Fibroblast of skin of left biceps (primary cell): ENCODE measurements at regions not wholly inside any gene's neighbourhood (a gene's known extent, or its start where the extent isn't known, plus 50 kb on each side); places are given as distances from the start of the nearest gene placed in this dataset.

Experiments
- DNase-seq, 2 experiments: peaks; one replicate each; pipeline ENCODE4 v3.0.0-alpha.2; 2013; ENCODE audit warnings: low read depth in 2 of 2

DNA sequence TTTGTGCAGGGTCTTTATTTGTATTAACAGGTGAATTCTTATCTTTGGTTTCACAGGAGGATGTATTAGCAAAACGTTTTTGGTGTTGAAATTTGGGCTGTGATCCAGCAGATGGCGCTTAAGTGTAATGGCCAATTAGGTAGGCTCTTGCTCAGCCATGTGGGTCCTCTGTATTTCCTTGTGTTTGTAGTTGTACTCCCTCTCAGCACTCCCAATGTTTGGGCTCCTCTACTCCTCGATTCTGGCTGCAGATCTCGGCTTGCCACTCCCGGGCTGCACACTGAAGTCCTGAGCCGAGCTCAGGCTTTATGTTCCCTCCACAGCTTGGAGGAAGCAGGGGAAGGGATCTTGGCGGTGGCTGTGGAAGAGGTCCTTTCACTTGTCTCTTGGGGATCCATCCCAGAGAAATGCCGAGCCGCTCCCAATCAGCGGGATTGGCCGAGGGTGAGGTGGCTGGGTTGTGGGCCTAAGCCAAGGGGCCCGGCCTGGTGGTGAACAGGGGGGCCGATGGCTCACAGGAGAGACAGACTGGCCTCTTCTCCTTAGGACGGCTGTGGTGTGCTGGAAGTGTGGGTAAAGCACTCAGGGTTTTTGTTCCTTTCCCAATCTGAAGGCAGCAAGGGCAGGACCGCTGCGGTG is 133.7 kb downstream of the AEBP2 start:
- DNase-seq = peak in 1 of 2 experiments; percentile 21

GRCh38 chr12:19573866-19574265 is 134.6 kb downstream of the AEBP2 start:
- DNase-seq = no peak

- DNase-seq = no peak
Observed at GRCh38 chr12:19574601-19575000, 135.3 kb downstream of the AEBP2 start.

DNA sequence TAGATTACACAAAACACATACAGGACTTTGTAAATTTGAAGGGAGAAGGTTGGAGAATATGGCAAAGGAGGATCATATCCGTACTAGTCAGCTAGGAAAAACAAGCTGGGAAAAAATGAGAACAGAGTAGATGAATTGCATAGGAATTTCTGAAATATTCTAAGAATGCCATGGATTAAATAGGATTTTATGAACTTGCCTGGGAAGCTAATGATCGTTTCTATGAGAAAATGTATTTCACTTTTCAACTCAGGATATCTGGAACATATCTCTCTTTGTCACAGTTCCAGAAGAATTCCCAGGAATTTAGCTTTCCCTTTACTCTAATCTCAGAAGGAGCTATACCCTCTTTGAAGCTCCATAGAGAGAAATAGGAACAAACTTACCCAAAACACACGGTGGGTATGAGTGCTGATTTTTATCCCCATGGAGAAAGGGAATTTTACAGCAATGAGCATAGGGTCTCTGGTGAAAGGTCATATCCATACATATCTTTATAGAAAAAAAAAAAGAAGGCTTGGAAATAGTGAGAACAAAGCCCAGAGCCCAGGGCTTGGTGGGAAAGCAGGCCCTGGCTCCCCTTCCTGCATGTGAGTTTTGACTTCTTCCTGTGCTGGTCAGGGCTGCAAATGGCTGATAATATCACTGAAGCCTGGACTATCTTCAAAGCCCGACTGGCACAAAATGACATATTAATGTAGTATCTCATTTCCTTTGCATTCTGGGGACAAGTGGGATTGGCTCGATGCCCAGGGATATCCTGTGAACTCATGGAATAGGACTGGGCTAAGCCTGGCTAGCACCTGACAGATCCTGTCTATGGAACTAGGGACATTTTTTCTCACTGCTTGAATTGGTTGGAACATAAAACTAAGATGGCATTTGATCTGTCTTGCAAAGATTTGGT is 136.3 kb downstream of the AEBP2 start:
- DNase-seq = peak; percentile 46 to 48

DNA sequence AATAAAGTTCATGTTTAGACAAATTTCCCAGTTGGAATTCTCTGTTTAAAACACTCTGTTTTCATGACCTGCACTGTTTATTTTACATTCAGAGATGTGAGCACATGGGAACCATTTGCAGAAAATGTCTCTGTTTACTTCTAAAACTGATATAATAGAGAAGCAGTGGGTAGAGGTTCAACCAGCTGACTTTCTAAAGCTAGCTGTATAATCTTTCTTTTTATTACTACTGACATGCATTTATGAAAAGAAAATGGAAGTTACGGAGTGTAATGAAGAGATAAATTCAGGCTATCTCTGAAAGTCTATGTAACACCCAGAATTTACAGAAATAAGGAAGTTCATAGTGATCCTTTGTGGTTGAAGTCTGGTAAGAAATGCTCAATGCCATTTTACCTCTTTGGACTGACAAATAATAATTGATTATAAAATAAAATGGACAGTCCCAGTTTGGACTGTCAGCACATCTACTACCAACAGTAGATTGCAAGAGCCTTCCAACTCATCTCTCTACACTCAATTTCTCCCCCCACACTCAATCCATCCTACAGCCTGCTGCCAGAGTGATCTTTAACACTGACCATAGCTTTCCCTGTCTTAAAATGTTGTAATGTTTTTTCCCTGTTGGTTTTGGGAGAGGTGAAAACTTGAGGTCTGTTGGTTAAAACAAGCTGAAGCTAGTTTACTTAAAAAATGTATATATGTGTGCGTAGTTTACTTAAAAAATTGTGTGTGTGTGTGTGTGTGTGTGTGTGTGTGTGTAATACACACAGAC is 137.4 kb downstream of the AEBP2 start:
- DNase-seq = no peak

DNA sequence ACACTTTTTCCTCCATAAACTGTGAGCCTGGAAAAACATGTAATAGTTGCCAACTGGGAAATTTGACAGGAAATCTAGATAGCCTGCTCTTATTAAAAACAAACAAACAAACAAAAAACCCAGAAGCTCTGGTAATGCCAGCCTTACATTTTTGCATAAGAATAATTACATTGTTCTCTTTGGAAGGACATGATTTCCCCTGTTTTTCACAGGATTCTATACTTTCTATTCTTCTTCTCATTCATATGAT is 137.9 kb downstream of the AEBP2 start:
- DNase-seq = no peak

GRCh38 chr12:19584732-19585131 is 145.4 kb downstream of the AEBP2 start:
- no peak for DNase-seq

DNA sequence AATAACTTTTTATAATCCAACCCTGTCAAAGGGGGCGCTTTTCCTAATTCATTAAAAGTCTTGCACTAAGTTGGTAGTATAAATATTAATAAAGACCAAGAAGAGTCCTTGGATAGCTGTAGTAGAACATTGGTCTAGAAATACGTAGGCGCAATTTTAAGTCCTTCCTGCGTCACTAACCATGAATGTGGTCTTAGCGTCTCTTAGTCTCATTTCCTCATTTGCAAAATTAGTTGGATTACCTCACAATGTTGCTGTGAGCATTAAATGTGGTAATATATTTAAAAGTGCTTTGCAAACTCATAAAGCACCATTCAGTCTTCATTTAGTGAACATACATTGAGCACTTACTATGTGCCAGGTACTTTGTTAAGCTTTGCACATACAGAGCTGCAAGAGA is 149.7 kb downstream of the AEBP2 start:
- no peak for DNase-seq

DNA sequence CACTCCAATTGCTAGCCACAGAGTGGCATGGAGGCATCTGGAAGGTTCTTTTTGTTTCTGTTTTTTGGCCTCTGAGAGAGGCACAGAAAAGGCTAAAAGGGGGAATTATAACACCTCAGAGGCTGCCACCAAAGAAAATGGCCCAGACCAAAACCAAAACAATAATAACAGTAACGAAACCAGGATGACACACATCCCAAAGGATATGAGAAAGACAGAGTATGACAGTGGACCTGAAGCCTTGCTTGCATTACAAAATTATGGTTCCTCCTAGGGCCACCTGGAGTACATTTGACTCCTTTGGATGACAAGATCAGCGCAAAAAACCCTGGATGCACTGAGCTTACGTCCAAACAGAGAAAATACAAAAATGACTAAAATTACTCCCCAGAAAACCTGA is 152.7 kb downstream of the AEBP2 start:
- DNase-seq = no peak

DNA sequence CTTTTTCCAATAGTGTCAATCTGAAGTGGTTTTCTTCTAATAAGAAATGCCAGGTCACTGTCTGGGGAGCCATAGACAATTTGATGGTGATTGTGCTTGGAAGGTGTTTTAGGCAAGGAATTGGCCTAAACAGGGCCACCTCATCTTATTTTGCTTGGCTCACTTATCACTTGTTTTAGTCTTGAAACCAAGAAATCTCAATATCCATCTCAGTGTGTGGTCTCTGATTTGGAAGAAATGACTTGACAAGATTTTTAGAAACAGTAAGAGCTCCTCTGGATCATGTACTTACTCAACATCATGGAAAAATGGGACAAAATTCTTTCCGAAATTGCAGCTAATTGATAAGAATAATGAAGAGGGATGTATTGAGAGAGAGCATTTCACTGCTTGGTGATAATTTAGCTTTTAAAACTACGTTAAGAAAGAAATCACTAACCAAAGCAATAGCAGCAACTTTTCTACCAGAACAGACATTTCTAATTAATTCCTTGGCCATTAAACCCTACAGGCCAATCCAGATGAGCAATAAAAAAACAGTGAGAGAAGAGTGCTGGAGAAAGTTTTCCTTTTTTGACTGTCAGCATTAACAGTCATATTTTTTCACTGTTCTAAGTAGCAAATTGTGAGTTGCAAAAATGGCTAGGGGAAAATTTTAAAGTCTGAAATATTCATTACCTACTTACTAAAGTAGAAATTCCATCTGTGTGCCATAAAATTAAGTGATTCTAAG is 157.3 kb downstream of the AEBP2 start:
- no peak for DNase-seq

- DNase-seq = no peak
Observed at GRCh38 chr12:19597167-19598026, 158.1 kb downstream of the AEBP2 start.

DNA sequence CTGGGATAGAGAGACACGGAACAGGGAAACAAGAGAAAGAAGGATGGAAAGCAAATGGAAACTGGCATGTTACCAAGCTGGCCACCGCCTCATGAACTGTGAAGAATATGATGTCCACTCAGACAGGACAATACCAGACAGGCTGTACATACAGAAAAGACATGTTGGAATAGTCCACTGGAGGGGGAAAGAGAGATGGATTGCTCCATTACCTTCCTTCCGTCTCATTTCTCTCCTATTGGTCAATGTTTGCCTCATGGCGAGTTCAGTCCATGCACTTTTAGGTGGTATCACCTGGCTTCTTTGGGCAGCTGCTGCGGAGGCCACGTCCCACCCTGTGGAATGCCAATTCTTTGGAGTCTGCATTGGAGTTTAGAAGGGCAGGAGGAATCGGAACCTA is 166.4 kb downstream of the AEBP2 start:
- DNase-seq = no peak

DNA sequence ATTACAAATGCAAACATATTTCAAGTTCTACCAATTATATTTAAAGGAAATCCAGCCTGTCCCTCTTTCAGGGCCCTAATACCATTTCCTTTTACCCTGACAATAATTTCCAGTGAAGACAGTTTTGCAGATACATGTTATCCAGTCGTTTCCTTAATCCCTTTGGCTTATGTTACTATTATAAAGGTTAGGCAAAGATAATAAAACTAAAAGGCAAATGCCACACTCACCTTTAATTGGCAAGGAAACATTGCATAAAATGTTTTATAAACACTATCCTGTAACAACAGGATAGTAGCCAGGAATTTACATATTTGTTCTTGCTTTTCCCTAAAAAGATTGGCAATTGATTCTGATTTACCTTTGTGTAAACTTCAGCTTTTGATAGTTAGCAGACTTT is 168.7 kb downstream of the AEBP2 start:
- no peak for DNase-seq

DNA sequence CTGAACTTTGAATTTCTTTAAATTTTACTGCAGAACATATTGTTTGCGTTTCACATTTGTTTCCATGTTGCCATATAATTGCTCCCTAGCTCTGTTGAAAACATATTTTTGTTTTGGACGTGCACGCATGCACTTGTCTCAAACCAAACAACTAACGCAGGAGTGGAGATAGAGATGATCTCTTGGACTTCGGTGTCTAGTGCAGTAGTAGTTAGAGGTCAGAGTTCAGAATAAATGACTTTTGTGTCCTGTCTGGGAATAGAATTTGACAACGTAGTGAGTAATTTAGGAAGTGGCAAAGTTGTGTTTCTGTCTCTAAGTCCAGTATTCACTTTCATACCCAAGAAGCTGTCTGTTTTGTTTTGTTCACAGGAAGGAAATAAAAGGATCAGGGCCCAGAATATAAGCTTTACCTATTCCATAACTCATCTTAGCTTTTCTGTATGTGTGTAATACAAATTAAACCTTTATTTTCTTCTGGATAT is 173.8 kb downstream of the AEBP2 start:
- DNase-seq = no peak

- DNase-seq = no peak
Observed at GRCh38 chr12:19614601-19615383, 175.5 kb downstream of the AEBP2 start.

GRCh38 chr12:19615384-19615725 is 176.1 kb downstream of the AEBP2 start:
- DNase-seq = no peak

DNA sequence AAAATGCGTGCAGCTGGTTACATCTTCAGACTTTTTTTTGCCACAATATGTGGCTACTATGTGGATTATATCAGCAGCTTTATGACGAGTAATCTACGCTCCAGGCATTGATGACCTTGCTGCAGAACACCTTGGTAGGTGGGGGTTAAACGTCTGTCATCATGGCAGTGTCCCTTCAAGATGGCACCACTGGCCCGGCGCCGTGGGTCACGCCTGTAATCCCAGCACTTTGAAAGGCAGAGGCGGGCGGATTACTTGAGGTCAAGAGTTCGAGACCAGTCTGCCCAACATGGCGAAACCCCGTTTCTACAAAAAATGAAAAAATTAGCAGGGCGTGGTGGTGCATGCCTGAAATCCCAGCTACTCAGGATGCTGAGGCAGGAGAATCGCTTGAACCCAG is 177.5 kb downstream of the AEBP2 start:
- no peak for DNase-seq

GRCh38 chr12:19620222-19620621 is 180.9 kb downstream of the AEBP2 start:
- DNase-seq = no peak

- DNase-seq = no peak
Observed at GRCh38 chr12:19623751-19624399, 184.6 kb downstream of the AEBP2 start.

DNA sequence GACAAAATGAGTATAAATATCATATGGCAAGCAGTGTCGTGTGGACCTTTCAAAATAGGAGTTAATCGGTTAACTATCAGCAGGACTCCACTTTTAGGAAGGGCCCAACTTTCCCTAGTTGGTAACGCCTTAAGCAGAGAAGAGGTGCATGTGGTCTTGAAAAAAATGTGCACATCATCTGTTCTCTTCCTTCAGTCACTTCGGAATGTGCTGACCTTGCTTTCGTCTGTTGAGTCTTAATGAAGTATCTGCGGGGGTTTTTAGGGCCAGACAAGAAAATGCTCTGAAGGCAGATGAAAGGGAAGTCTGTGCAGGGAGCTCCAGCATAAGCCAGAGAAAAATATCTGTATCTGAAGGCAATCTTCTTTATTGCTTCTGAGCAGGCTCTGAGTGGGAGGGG is 185.2 kb downstream of the AEBP2 start:
- DNase-seq = peak; percentile 45 to 49
